Epithelial cell of proximal tubule (primary cell): ENCODE measurements at regions not wholly inside any gene's neighbourhood (a gene's known extent, or its start where the extent isn't known, plus 50 kb on each side); places are given as distances from the start of the nearest gene placed in this dataset.

Experiments used
- DNase-seq: peaks from one replicate; pipeline ENCODE4 v3.0.0-alpha.2; 2011; ENCODE audit warnings: low read depth
- H3K4me3 ChIP-seq: 2 replicates; pipeline ENCODE4 v1.5.1; 2011; ENCODE audit warnings: low read depth, mild to moderate bottlenecking, low read length
- CTCF ChIP-seq: conservative IDR thresholded peaks from 2 replicates; pipeline ENCODE4 v1.5.1; 2012; ENCODE audit warnings: low read depth, mild to moderate bottlenecking, low read length

- TF ChIP-seq CTCF: no peak
- DNase-seq: no peak
- no peak overlapping the region for H3K4me3 ChIP-seq
These were observed 243.9 kb upstream of the SMARCA2 start for GRCh38 chr9:1771094-1771789.

GRCh38 chr9:1775230-1775629, 239.9 kb upstream of the SMARCA2 start:
- DNase-seq: no peak
- no peak for TF ChIP-seq CTCF
- no peak overlapping the region for H3K4me3 ChIP-seq

GRCh38 chr9:1776668-1777067, 238.5 kb upstream of the SMARCA2 start:
- no peak for TF ChIP-seq CTCF
- no peak overlapping the region for H3K4me3 ChIP-seq
- no peak for DNase-seq

- no peak overlapping the region for H3K4me3 ChIP-seq
- DNase-seq: no peak
- no peak for TF ChIP-seq CTCF
These were observed 224.0 kb upstream of the SMARCA2 start for GRCh38 chr9:1791191-1791590.

- no peak for DNase-seq
- no peak for TF ChIP-seq CTCF
- H3K4me3 ChIP-seq: no peak overlapping the region
These were observed 220.4 kb upstream of the SMARCA2 start for GRCh38 chr9:1794547-1795270.

GRCh38 chr9:1804128-1804865, 210.8 kb upstream of the SMARCA2 start:
- TF ChIP-seq CTCF: no peak
- no peak for DNase-seq
- no peak overlapping the region for H3K4me3 ChIP-seq
